Astrocyte (in vitro differentiated cells and primary cell): ENCODE measurements at regions not wholly inside any gene's neighbourhood (a gene's known extent, or its start where the extent isn't known, plus 50 kb on each side); places are given as distances from the start of the nearest gene placed in this dataset.
A peak's percentile ranks its signal among the peaks of the same experiment; 100 is the strongest.

ENCODE experiments used
- DNase-seq: peaks from one replicate; pipeline ENCODE4 v3.0.0-alpha.2; 2010; ENCODE audit warnings: low read depth
- FAIRE-seq: peaks from 2 replicates; lab custom pipeline; 2011; peaks lifted over from hg19 to GRCh38; lab: Jason Lieb, UNC
- H2AFZ ChIP-seq: 2 replicates; pipeline ENCODE4 v1.6.0; 2012; ENCODE audit warnings: low read depth, low read length, inconsistent platforms
- H3K27ac ChIP-seq: 2 replicates; pipeline ENCODE4 v1.5.1; 2011; ENCODE audit warnings: low read depth, low read length, inconsistent platforms
- H3K27me3 ChIP-seq: 2 replicates; pipeline ENCODE4 v1.6.0; 2011; ENCODE audit warnings: low read length, inconsistent platforms; ENCODE audit not compliant: insufficient read depth
- H3K36me3 ChIP-seq: 2 replicates; pipeline ENCODE4 v1.5.1; 2011; ENCODE audit warnings: low read length, inconsistent platforms; ENCODE audit not compliant: insufficient read depth
- H3K4me1 ChIP-seq: 2 replicates; pipeline ENCODE4 v1.5.1; 2011; ENCODE audit warnings: low read length, inconsistent platforms; ENCODE audit not compliant: insufficient read depth
- H3K4me2 ChIP-seq: 2 replicates; pipeline ENCODE4 v1.6.0; 2012; ENCODE audit warnings: low read length, inconsistent platforms
- H3K4me3 ChIP-seq: 2 replicates; pipeline ENCODE4 v1.5.1; 2011; ENCODE audit warnings: low read depth, mild to moderate bottlenecking, low read length, inconsistent platforms; ENCODE audit not compliant: insufficient read depth
- H3K79me2 ChIP-seq: 2 replicates; pipeline ENCODE4 v1.6.0; 2012; ENCODE audit warnings: mild to moderate bottlenecking, low read length, inconsistent platforms; ENCODE audit not compliant: insufficient read depth
- H3K9ac ChIP-seq: 2 replicates; pipeline ENCODE4 v1.6.0; 2012; ENCODE audit warnings: mild to moderate bottlenecking, low read length, inconsistent platforms
- H3K9me3 ChIP-seq: 2 replicates; pipeline ENCODE4 v1.5.1; 2012; ENCODE audit warnings: low read depth, mild to moderate bottlenecking, low read length, inconsistent platforms; ENCODE audit not compliant: insufficient read depth
- H4K20me1 ChIP-seq: 2 replicates; pipeline ENCODE4 v1.6.0; 2012; ENCODE audit warnings: low read length, inconsistent platforms; ENCODE audit not compliant: insufficient read depth
- H3K27ac Mint-ChIP-seq: one replicate; pipeline ENCODE4 v1.8.0; 2021; ENCODE audit warnings: mild to moderate bottlenecking, mixed read lengths; ENCODE audit not compliant: unreplicated experiment
- H3K27me3 Mint-ChIP-seq: one replicate; pipeline ENCODE4 v1.8.0; 2021; ENCODE audit warnings: low read depth, mixed read lengths; ENCODE audit not compliant: unreplicated experiment
- H3K36me3 Mint-ChIP-seq: one replicate; pipeline ENCODE4 v1.8.0; 2021; ENCODE audit warnings: low read depth, mixed read lengths; ENCODE audit not compliant: unreplicated experiment
- H3K4me1 Mint-ChIP-seq: one replicate; pipeline ENCODE4 v1.8.0; 2021; ENCODE audit warnings: low read depth, mixed read lengths; ENCODE audit not compliant: unreplicated experiment
- H3K4me3 Mint-ChIP-seq: one replicate; pipeline ENCODE4 v1.8.0; 2021; ENCODE audit warnings: mild to moderate bottlenecking, moderate library complexity, mixed read lengths; ENCODE audit not compliant: unreplicated experiment
- H3K9me3 Mint-ChIP-seq: one replicate; pipeline ENCODE4 v1.8.0; 2021; ENCODE audit warnings: mild to moderate bottlenecking, mixed read lengths; ENCODE audit not compliant: unreplicated experiment
- CTCF ChIP-seq: IDR thresholded peaks from 2 replicates; pipeline ENCODE4 v1.5.1; 2011; ENCODE audit warnings: low read depth, mild to moderate bottlenecking, inconsistent platforms, low read length, moderate library complexity; ENCODE audit not compliant: insufficient read depth
- EZH2 ChIP-seq: IDR thresholded peaks from 2 replicates; pipeline ENCODE4 v1.6.1; 2012; ENCODE audit warnings: mild to moderate bottlenecking, low read length, inconsistent platforms; ENCODE audit not compliant: insufficient read depth

DNA sequence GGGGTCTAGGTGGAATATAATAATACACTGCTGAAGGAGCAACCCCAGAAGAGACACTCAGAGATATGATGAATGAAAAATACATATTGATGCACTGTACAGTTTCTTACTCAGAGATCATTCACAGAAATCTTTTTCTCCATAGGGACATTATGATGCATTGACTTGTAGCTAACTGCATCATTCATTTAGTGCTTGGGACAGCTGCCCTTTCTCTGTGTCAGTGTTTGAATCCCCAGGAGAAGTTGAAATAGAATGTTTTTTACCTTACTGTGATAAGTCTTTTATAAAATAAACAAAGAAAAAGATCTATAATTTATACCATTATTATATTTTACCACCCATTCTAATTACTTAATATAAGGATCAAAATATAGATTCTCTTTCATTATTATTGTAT lies 91.7 kb upstream of the DSEL start:
- no peak for FAIRE-seq

DNA sequence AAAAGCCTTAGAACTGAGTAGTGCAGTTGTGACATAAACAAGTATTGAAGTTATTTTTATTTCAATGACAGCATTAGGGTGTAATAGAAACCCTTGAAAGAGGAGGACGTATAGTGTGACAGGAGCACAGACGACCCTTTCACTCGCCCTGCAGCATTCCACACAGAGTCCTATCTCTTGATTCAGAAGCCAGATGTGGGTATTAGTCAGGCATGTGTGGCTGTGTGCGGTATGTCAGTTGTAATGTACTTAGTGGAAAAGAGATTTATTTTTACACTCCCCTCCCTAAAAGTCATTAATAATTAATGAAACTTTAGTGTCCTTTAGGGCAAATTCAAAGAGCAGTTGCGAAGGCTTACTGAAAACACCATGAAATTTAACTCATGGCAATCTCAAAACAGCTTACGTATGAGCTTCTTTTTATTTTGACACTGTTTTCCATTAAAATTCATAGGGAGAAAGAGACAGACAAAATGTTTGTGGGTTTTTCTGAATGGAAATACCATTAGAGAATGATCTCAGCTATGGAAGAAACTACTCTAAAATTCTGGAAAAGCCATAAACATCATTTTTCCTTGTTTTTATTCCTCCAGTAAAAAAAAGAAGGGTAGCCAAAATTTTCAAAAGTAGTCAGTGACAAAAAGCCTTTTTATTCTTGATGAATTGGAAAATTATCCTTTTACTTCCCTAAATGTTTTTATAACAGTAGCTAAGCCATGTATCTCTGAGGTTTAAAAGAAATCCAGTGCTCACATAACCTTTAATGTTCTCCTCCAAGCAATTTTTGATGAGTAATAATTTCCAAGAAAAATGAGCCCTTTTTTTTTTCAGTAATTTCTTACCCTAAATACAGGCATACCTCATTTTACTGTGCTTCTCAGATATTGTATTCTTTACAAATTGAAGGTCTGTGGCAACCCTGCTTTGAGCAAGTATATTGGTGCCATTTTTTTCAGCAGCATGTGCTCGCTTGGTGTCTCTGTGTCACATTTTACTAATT lies 84.0 kb upstream of the DSEL start:
- Histone ChIP-seq H3K36me3 (no peaks in the 10 kb centered on the region), H3K79me2 (no peaks in the 10 kb centered on the region), H2AFZ (no peak overlapping the region), H3K9me3 (no peaks in the 10 kb centered on the region), H3K4me2 (peak overlapping the region; percentile 73), H3K27ac (peak overlapping the region; percentile 85), H3K4me3 (peak overlapping the region; percentile 2), H3K9ac (peak overlapping the region; percentile 58), H3K4me1 (peaks cover 18% of the 10 kb centered on the region), H3K27me3 (no peaks in the 10 kb centered on the region), H4K20me1 (no peaks in the 10 kb centered on the region)
- Mint-ChIP-seq H3K9me3 (peaks cover 6% of the 10 kb centered on the region), H3K4me1 (peaks cover 29% of the 10 kb centered on the region), H3K36me3 (no peaks in the 10 kb centered on the region), H3K4me3 (no peak overlapping the region), H3K27ac (peak overlapping the region; percentile 92), H3K27me3 (no peaks in the 10 kb centered on the region)
- FAIRE-seq (peak; percentile 59), DNase-seq (peak; percentile 93)
- TF ChIP-seq CTCF (no peak), EZH2 (no peak)

More for the DNA sequence above, 91.7 kb upstream of the DSEL start:
- peaks cover 2% of the 10 kb centered on the region for H3K4me1 Mint-ChIP-seq
- H3K9me3 Mint-ChIP-seq = peaks cover 3% of the 10 kb centered on the region
- H3K27ac ChIP-seq = peak overlapping the region; percentile 20
- H3K36me3 Mint-ChIP-seq = no peaks in the 10 kb centered on the region
- H3K4me3 ChIP-seq = no peak overlapping the region
- no peaks in the 10 kb centered on the region for H4K20me1 ChIP-seq
- no peak overlapping the region for H3K4me2 ChIP-seq
- no peak overlapping the region for H2AFZ ChIP-seq
- no peaks in the 10 kb centered on the region for H3K79me2 ChIP-seq
- DNase-seq = no peak
- H3K9ac ChIP-seq = no peak overlapping the region
- no peaks in the 10 kb centered on the region for H3K36me3 ChIP-seq
- no peak overlapping the region for H3K4me3 Mint-ChIP-seq
- TF ChIP-seq CTCF (no peak), EZH2 (no peak)
- H3K9me3 ChIP-seq = no peaks in the 10 kb centered on the region
- H3K27me3 ChIP-seq = no peaks in the 10 kb centered on the region
- H3K27me3 Mint-ChIP-seq = no peaks in the 10 kb centered on the region
- H3K4me1 ChIP-seq = peaks cover 7% of the 10 kb centered on the region
- H3K27ac Mint-ChIP-seq = no peak overlapping the region
